GM21619 (cell line): ENCODE measurements at regions not wholly inside any gene's neighbourhood (a gene's known extent, or its start where the extent isn't known, plus 50 kb on each side); places are given as distances from the start of the nearest gene placed in this dataset.

Source experiments
- ATAC-seq: cut with Tn5 transposase; IDR thresholded peaks from one replicate; pipeline ENCODE4 v1.9.1; 2021; ENCODE audit not compliant: unreplicated experiment

- no peak for ATAC-seq
These were observed 198.7 kb upstream of the LUZP2 start for GRCh38 chr11:24298146-24298545.

GRCh38 chr11:24311974-24312373 lies 184.9 kb upstream of the LUZP2 start:
- ATAC-seq = no peak

- no peak for ATAC-seq
These were observed 184.2 kb upstream of the LUZP2 start for GRCh38 chr11:24312464-24313238.

GRCh38 chr11:24321229-24321628 lies 175.6 kb upstream of the LUZP2 start:
- ATAC-seq = no peak

GRCh38 chr11:24324211-24324610 lies 172.6 kb upstream of the LUZP2 start:
- ATAC-seq = no peak

- ATAC-seq = no peak
These were observed 152.6 kb upstream of the LUZP2 start for GRCh38 chr11:24344222-24344621.

- ATAC-seq = no peak
These were observed 147.9 kb upstream of the LUZP2 start for GRCh38 chr11:24348908-24349307.

GRCh38 chr11:24351179-24351578 lies 145.7 kb upstream of the LUZP2 start:
- ATAC-seq = no peak

- ATAC-seq = no peak
These were observed 140.4 kb upstream of the LUZP2 start for GRCh38 chr11:24356501-24356900.

GRCh38 chr11:24357620-24358410 lies 139.0 kb upstream of the LUZP2 start:
- no peak for ATAC-seq

GRCh38 chr11:24372491-24372890 lies 124.4 kb upstream of the LUZP2 start:
- ATAC-seq = no peak

- no peak for ATAC-seq
These were observed 123.3 kb upstream of the LUZP2 start for GRCh38 chr11:24373516-24373915.

- ATAC-seq = no peak
These were observed 121.5 kb upstream of the LUZP2 start for GRCh38 chr11:24375351-24375750.

- no peak for ATAC-seq
These were observed 120.9 kb upstream of the LUZP2 start for GRCh38 chr11:24375931-24376330.

- no peak for ATAC-seq
These were observed 113.7 kb upstream of the LUZP2 start for GRCh38 chr11:24383137-24383536.

- no peak for ATAC-seq
These were observed 112.6 kb upstream of the LUZP2 start for GRCh38 chr11:24384240-24384639.

- no peak for ATAC-seq
These were observed 110.1 kb upstream of the LUZP2 start for GRCh38 chr11:24386546-24387397.

GRCh38 chr11:24389575-24389974 lies 107.3 kb upstream of the LUZP2 start:
- no peak for ATAC-seq

- no peak for ATAC-seq
These were observed 106.8 kb upstream of the LUZP2 start for GRCh38 chr11:24390016-24390415.

GRCh38 chr11:24390762-24391161 lies 106.1 kb upstream of the LUZP2 start:
- no peak for ATAC-seq

- ATAC-seq = no peak
These were observed 105.7 kb upstream of the LUZP2 start for GRCh38 chr11:24391167-24391566.
